Esophagus muscularis mucosa (tissue), 4 donors: ENCODE measurements at regions not wholly inside any gene's neighbourhood (a gene's known extent, or its start where the extent isn't known, plus 50 kb on each side); places are given as distances from the start of the nearest gene placed in this dataset.

ENCODE experiments used
- CTCF ChIP-seq, 3 experiments: fragments of 200-600 bp in 2 of 3; fragments of 450-650 bp in 1 of 3; sonication (generic) in 2 of 3; IDR thresholded peaks; one replicate each; pipeline ENCODE4 v1.5.1; 2017 to 2019; ENCODE audit warnings: antibody characterized with exemption in 3 of 3, mild to moderate bottlenecking in 2 of 3, moderate library complexity in 1 of 3
- EP300 ChIP-seq: sonication (generic); formaldehyde crosslinking; IDR thresholded peaks from one replicate; pipeline ENCODE4 v1.6.1; 2017; ENCODE audit warnings: antibody characterized with exemption
- POLR2A ChIP-seq: fragments of 450-650 bp; IDR thresholded peaks from one replicate; pipeline ENCODE4 v1.6.1; 2017; ENCODE audit warnings: antibody characterized with exemption, moderate library complexity, mild to moderate bottlenecking, low read depth
- POLR2AphosphoS5 ChIP-seq, 2 donors: sonication (generic); formaldehyde crosslinking; IDR thresholded peaks; one replicate each; pipeline ENCODE4 v1.6.1; 2017; ENCODE audit warnings: antibody characterized with exemption in 2 of 2

- TF ChIP-seq POLR2A (no peak), CTCF (IDR thresholded peaks at IDR 0.05) (no peak), POLR2AphosphoS5 (IDR thresholded peaks at IDR 0.05) (no peak), EP300 (no peak)
These were observed 80.7 kb upstream of the SLITRK5 start for GRCh38 chr13:87590518-87590917.
